ENCODE measurements at regions not wholly inside any gene's neighbourhood (a gene's known extent, or its start where the extent isn't known, plus 50 kb on each side); places are given as distances from the start of the nearest gene placed in this dataset.

DNA sequence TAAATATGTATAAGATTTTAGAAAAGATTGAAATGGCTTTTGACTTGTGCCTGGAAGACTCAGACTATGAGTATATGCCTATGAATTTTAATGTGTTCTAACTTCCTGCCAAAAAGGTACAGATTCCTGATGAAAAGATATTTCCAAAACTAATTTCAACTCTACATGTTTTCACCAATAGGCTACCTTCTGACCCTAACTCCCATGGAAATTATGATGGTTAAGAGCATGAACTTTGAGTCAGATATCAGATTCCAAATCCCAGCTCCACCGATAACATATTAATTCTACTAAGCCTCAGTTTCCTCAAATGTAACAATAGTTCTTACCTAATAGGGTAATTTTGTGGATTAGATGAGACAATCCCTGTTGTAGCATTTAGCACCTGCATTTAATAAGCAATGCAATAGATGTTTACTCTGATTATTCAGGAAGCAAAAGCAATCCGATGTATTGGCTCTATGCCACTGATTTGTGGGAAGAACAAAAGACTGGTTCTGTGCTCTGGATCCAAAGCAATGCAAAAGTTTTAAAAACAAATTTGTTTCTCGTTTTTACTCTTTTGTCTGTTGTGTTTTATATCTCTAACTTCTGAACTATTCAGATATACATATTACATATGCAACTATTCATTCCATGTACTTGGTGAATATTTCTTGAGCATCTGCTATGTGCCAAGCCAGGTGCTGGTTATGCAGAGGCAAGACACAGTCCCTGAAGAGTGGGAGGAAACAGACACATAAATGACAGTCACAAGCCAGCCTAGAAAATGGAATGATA is 115.4 kb downstream of the GATA6 start:
- H3K56ac ChIP-seq (ENCODE audit: extremely low read depth, insufficient read depth, low read length): no peak overlapping the region
- TF ChIP-seq, protein P1, sequence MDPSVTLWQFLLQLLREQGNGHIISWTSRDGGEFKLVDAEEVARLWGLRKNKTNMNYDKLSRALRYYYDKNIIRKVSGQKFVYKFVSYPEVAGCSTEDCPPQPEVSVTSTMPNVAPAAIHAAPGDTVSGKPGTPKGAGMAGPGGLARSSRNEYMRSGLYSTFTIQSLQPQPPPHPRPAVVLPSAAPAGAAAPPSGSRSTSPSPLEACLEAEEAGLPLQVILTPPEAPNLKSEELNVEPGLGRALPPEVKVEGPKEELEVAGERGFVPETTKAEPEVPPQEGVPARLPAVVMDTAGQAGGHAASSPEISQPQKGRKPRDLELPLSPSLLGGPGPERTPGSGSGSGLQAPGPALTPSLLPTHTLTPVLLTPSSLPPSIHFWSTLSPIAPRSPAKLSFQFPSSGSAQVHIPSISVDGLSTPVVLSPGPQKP (IDR thresholded peaks at IDR 0.05; ENCODE audit: borderline replicate concordance, low read depth, low read length): no peak
- TF ChIP-seq POLR2A (IDR thresholded peaks at IDR 0.05; ENCODE audit: low read depth, low read length): no peak
- no peak for TF ChIP-seq BHLHE40 (IDR thresholded peaks at IDR 0.05; ENCODE audit: low read depth, low read length)
- no peak for TF ChIP-seq MAZ (IDR thresholded peaks at IDR 0.05; ENCODE audit: borderline replicate concordance, low read depth, low read length)
- no peak for TF ChIP-seq RFX5 (IDR thresholded peaks at IDR 0.05; ENCODE audit: low read depth, low read length)
- no peak for TF ChIP-seq CHD1 (IDR thresholded peaks at IDR 0.05; ENCODE audit: low read depth, low read length)
- no peak for TF ChIP-seq MXI1 (IDR thresholded peaks at IDR 0.05; ENCODE audit: borderline replicate concordance, low read depth, low read length)
- TF ChIP-seq, protein P2, sequence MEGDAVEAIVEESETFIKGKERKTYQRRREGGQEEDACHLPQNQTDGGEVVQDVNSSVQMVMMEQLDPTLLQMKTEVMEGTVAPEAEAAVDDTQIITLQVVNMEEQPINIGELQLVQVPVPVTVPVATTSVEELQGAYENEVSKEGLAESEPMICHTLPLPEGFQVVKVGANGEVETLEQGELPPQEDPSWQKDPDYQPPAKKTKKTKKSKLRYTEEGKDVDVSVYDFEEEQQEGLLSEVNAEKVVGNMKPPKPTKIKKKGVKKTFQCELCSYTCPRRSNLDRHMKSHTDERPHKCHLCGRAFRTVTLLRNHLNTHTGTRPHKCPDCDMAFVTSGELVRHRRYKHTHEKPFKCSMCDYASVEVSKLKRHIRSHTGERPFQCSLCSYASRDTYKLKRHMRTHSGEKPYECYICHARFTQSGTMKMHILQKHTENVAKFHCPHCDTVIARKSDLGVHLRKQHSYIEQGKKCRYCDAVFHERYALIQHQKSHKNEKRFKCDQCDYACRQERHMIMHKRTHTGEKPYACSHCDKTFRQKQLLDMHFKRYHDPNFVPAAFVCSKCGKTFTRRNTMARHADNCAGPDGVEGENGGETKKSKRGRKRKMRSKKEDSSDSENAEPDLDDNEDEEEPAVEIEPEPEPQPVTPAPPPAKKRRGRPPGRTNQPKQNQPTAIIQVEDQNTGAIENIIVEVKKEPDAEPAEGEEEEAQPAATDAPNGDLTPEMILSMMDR (conservative IDR thresholded peaks at IDR 0.05; ENCODE audit: low read depth, low read length): no peak
- no peak for TF ChIP-seq RAD21 (IDR thresholded peaks at IDR 0.05; ENCODE audit: low read length)
- TF ChIP-seq CEBPB (IDR thresholded peaks at IDR 0.05; ENCODE audit: low read depth, low read length): no peak
- TF ChIP-seq NFE2L2 (IDR thresholded peaks at IDR 0.05; ENCODE audit: low read depth, low read length): no peak
- TF ChIP-seq FOS (IDR thresholded peaks at IDR 0.05; ENCODE audit: low read depth, low read length): no peak
- no peak overlapping the region for H2BK20ac ChIP-seq (ENCODE audit: low read depth, low read length)
- CTCF ChIA-PET: no interaction called here
- no TSS peak for BruUV-seq (replicated peaks)
- no peak overlapping the region for H4K5ac ChIP-seq (ENCODE audit: low read depth, low read length)
- intact Hi-C loops (cut with micrococcal nuclease): no loop called here
- no peak overlapping the region for H3K14ac ChIP-seq (replicated peaks; ENCODE audit: low read depth, low read length)
- H2BK120ac ChIP-seq (ENCODE audit: low read depth, low read length): no peak overlapping the region
- H4K8ac ChIP-seq (ENCODE audit: low read depth in 2 of 2, low read length in 2 of 2): no peak overlapping the region
- no peak overlapping the region for H3K27ac ChIP-seq (ENCODE audit: insufficient read depth, low read length)
- no CpG with 5 or more reads among the region's 3 CpGs for WGBS, 2 experiments (ENCODE audit: extremely low coverage in 2 of 2, insufficient read length in 1 of 2)
- no peak overlapping the region for H2BK5ac ChIP-seq (ENCODE audit: low read depth, low read length, poor library complexity, severe bottlenecking)
- no peaks in the 10 kb centered on the region for H3K79me1 ChIP-seq (ENCODE audit: low read depth in 1 of 2, low read length in 2 of 2)
- H3K4me2 ChIP-seq (ENCODE audit: low read depth, low read length): no peak overlapping the region
- no peak overlapping the region; the same call in 1 of the 2 replicates for H3K4ac ChIP-seq (ENCODE audit: low read depth, low read length)
- H3K36me3 ChIP-seq (ENCODE audit: control insufficient read depth, insufficient read depth, low read length): no peaks in the 10 kb centered on the region
- POLR2A ChIA-PET (ENCODE audit: unreplicated experiment): no interaction called here
- H3K4me3 ChIP-seq (ENCODE audit: insufficient read depth, low read depth, low read length): no peak overlapping the region
- no peak overlapping the region for H2AK9ac ChIP-seq (replicated peaks; ENCODE audit: low read depth, low read length, poor library complexity)
- H3K4me1 ChIP-seq (ENCODE audit: control insufficient read depth, insufficient read depth, low read length): peaks cover 7% of the 10 kb centered on the region
- H4K91ac ChIP-seq (ENCODE audit: insufficient read depth, low read depth, low read length): no peak overlapping the region
- DNase-seq (no peak), ATAC-seq (ENCODE audit: low read depth) (no peak)
- in situ Hi-C loops (cut with MboI; ENCODE audit: low sequenced_read_pairs): no loop called here
- no peak overlapping the region for H3K9ac ChIP-seq (ENCODE audit: low read depth, low read length)
- no peak overlapping the region for H2AK5ac ChIP-seq (ENCODE audit: low read depth, low read length)
- H4K20me1 ChIP-seq (ENCODE audit: insufficient read depth, low read length): no peaks in the 10 kb centered on the region
- H2AFZ ChIP-seq (replicated peaks; ENCODE audit: low read length, poor library complexity): no peak overlapping the region
- dilution Hi-C loops (cut with HindIII; ENCODE audit: low sequenced_read_pairs, unreplicated experiment): no loop called here
- H3K9me1 ChIP-seq (ENCODE audit: insufficient read depth, low read length): peaks cover 12% of the 10 kb centered on the region; the same call in 1 of the 2 replicates
- H3K23ac ChIP-seq (ENCODE audit: low read depth, low read length): no peak overlapping the region
- H3K9me3 ChIP-seq (ENCODE audit: control insufficient read depth, insufficient read depth, low read length): peaks cover under 1% of the 10 kb centered on the region; the same call in 1 of the 2 replicates
- no peak overlapping the region for H2BK15ac ChIP-seq (ENCODE audit: low read depth, low read length)
- no peaks in the 10 kb centered on the region for H3K27me3 ChIP-seq (ENCODE audit: control insufficient read depth, insufficient read depth, low read length)
- no peak overlapping the region for H3K18ac ChIP-seq (ENCODE audit: low read depth, low read length)

Measured in IMR-90 (cell line).